SK-N-SH (cell line): ENCODE measurements at regions not wholly inside any gene's neighbourhood (a gene's known extent, or its start where the extent isn't known, plus 50 kb on each side); places are given as distances from the start of the nearest gene placed in this dataset.

Source experiments
- CTCF ChIA-PET: fragments of 300-600, 350-600 bp; formaldehyde crosslinking; extraction: SDS; loops from one replicate; lab custom pipeline; 2021; lab: Yijun Ruan, JAX
- POLR2A ChIA-PET: fragments of 350-600 bp; sonication (Branson Sonifier 250); formaldehyde crosslinking; extraction: SDS; loops from one replicate; lab custom pipeline; 2020; ENCODE audit warnings: antibody characterized with exemption, inconsistent platforms; lab: Yijun Ruan, JAX
- DNase-seq: peaks from one replicate; pipeline ENCODE4 v3.0.0; 2012
- H2AFZ ChIP-seq: fragments of 200-600 bp; sonication (generic); 2 replicates; pipeline ENCODE4 v1.8.1; 2016; ENCODE audit warnings: antibody characterized with exemption, mild to moderate bottlenecking, low read depth
- H3F3A ChIP-seq: fragments of 200-600 bp; sonication (generic); replicated peaks from 2 replicates; pipeline ENCODE3; 2016; ENCODE audit warnings: antibody characterized with exemption, mild to moderate bottlenecking; ENCODE audit not compliant: insufficient read depth
- H3K27ac ChIP-seq, 2 experiments: fragments of 200-500 bp in 1 of 2; fragments of 200-600 bp in 1 of 2; sonication (Bioruptor generic) in 1 of 2; sonication (generic), shearing (Covaris generic) in 1 of 2; 2 replicates each; pipeline versions ENCODE4 v1.5.1 to v1.6.1; 2014 to 2016; ENCODE audit warnings: low read depth in 2 of 2, inconsistent platforms in 1 of 2, low read length in 1 of 2, mild to moderate bottlenecking in 1 of 2, mixed read lengths in 1 of 2
- H3K27me3 ChIP-seq: fragments of 200-600 bp; sonication (generic), shearing (Covaris generic); 2 replicates; pipeline ENCODE4 v1.6.1; 2016; ENCODE audit warnings: mixed run types; ENCODE audit not compliant: insufficient read depth
- H3K36me3 ChIP-seq, 2 experiments: fragments of 200-500 bp in 1 of 2; fragments of 200-600 bp in 1 of 2; sonication (Bioruptor generic) in 1 of 2; sonication (generic) in 1 of 2; replicated peaks in 1 of 2; 2 replicates each; pipeline versions ENCODE3 to v1.5.1; 2014 to 2016; ENCODE audit warnings: low read length in 1 of 2, mild to moderate bottlenecking in 1 of 2; ENCODE audit not compliant: insufficient read depth in 2 of 2, control insufficient read depth in 1 of 2
- H3K4me1 ChIP-seq, 2 experiments: fragments of 200-500 bp in 1 of 2; fragments of 200-600 bp in 1 of 2; sonication (Bioruptor generic) in 1 of 2; sonication (generic), shearing (Covaris generic) in 1 of 2; 2 replicates each; pipeline versions ENCODE4 v1.5.1 to v1.6.1; 2014 to 2016; ENCODE audit warnings: low read depth in 1 of 2, low read length in 1 of 2, mixed run types in 1 of 2; ENCODE audit not compliant: insufficient read depth in 2 of 2, control insufficient read depth in 1 of 2
- H3K4me2 ChIP-seq: fragments of 200-600 bp; sonication (generic), shearing (Covaris generic); 2 replicates; pipeline ENCODE4 v1.6.1; 2017; ENCODE audit warnings: mixed run types
- H3K4me3 ChIP-seq, 2 experiments: fragments of 200-500 bp in 1 of 2; fragments of 200-600 bp in 1 of 2; sonication (Bioruptor generic) in 1 of 2; sonication (generic), shearing (Covaris generic) in 1 of 2; 2 replicates each; pipeline versions ENCODE4 v1.5.1 to v1.8.1; 2014 to 2016; ENCODE audit warnings: low read depth in 2 of 2, inconsistent platforms in 1 of 2, low read length in 1 of 2, mild to moderate bottlenecking in 1 of 2, mixed read lengths in 1 of 2, moderate library complexity in 1 of 2
- H3K79me2 ChIP-seq: fragments of 200-600 bp; sonication (generic); 2 replicates; pipeline ENCODE4 v1.8.1; 2017; ENCODE audit warnings: mild to moderate bottlenecking; ENCODE audit not compliant: insufficient read depth
- H3K9ac ChIP-seq: fragments of 200-600 bp; sonication (generic); 2 replicates; pipeline ENCODE4 v1.6.1; 2017; ENCODE audit warnings: mixed run types
- H3K9me2 ChIP-seq: fragments of 200-600 bp; sonication (generic); 2 replicates; pipeline ENCODE4 v1.6.1; 2017; ENCODE audit warnings: mixed run types
- H3K9me3 ChIP-seq: fragments of 200-600 bp; sonication (generic); 2 replicates; pipeline ENCODE4 v1.6.1; 2017; ENCODE audit warnings: mixed run types, mild to moderate bottlenecking, moderate library complexity
- H4K20me1 ChIP-seq: fragments of 200-600 bp; sonication (generic); 2 replicates; pipeline ENCODE4 v1.6.1; 2017; ENCODE audit warnings: mild to moderate bottlenecking, mixed run types; ENCODE audit not compliant: insufficient read depth
- FOXJ3 ChIP-seq: sonication (generic); formaldehyde crosslinking; IDR thresholded peaks from 2 replicates; pipeline ENCODE4 v1.5.1; 2020; ENCODE audit warnings: mild to moderate bottlenecking, missing genetic modification reagents
- RCOR1 ChIP-seq: fragments of 150-350 bp; IDR thresholded peaks from 2 replicates; pipeline ENCODE4 v1.6.1; 2017; ENCODE audit warnings: antibody characterized with exemption, low read length
- WGBS: methylation state at CpG from one replicate; pipeline ENCODE4 v1.1.6; 2017; ENCODE audit warnings: low lambda C conversion rate; 5-methylcytosine and 5-hydroxymethylcytosine counted together

- CTCF ChIA-PET = interaction anchor here (0.6 to 1.3 kb wide), 2 partner anchors 20 to 50 kb away, joined by 3 read pairs; no protein-coding TSS in a partner anchor
- H3K4me3 ChIP-seq = no peak overlapping the region
- H3K9me3 ChIP-seq = no peaks in the 10 kb centered on the region
- TF ChIP-seq FOXJ3 (CRISPR knock-in tag) (no peak), RCOR1 (no peak)
- TF ChIP-seq, all 33 proteins: peak for 0
- H3K27me3 ChIP-seq = no peaks in the 10 kb centered on the region; the same call in 1 of the 2 replicates
- POLR2A ChIA-PET = no interaction called here
- no peaks in the 10 kb centered on the region for H3K9me2 ChIP-seq
- no peak overlapping the region for H3K9ac ChIP-seq
- no peaks in the 10 kb centered on the region for H4K20me1 ChIP-seq
- no peaks in the 10 kb centered on the region for H3K4me1 ChIP-seq
- WGBS = 38% methylated on average over 6 of the region's 6 CpGs
- H3K27ac ChIP-seq = no peak overlapping the region
- DNase-seq = no peak
- H3K79me2 ChIP-seq = no peaks in the 10 kb centered on the region
- H3K4me2 ChIP-seq = no peak overlapping the region
- no peaks in the 10 kb centered on the region for H3K36me3 ChIP-seq
- H2AFZ ChIP-seq = no peak overlapping the region
- no peaks in the 10 kb centered on the region for H3F3A ChIP-seq
Measured at GRCh38 chr13:26111797-26112196, 60.0 kb upstream of the SHISA2 start.
